HEK293 (cell line): ENCODE measurements at regions not wholly inside any gene's neighbourhood (a gene's known extent, or its start where the extent isn't known, plus 50 kb on each side); places are given as distances from the start of the nearest gene placed in this dataset.

Experiments used
- CTCF ChIA-PET: fragments of 350-600 bp; formaldehyde crosslinking; extraction: SDS; loops from one replicate; lab custom pipeline; 2021; ENCODE audit warnings: antibody characterized with exemption; lab: Yijun Ruan, JAX
- POLR2A ChIA-PET: fragments of 300-600 bp; formaldehyde crosslinking; extraction: SDS; loops from one replicate; lab custom pipeline; 2020; ENCODE audit warnings: antibody characterized with exemption, inconsistent platforms; lab: Yijun Ruan, JAX
- H3K27ac ChIP-seq: fragments of 200-500 bp; sonication (Bioruptor generic); 2 replicates; pipeline ENCODE4 v1.5.1; 2014; ENCODE audit warnings: low read depth, low read length, control low read depth, inconsistent platforms; ENCODE audit errors: extremely low read depth
- H3K36me3 ChIP-seq, 2 experiments: fragments of 200-500 bp in 1 of 2; sonication (Bioruptor generic) in 1 of 2; 1 replicate in 1 of 2; 2 replicates in 1 of 2; pipeline ENCODE4 v1.5.1; 2014 to 2017; ENCODE audit warnings: inconsistent platforms in 2 of 2, low read length in 2 of 2; ENCODE audit not compliant: control insufficient read depth in 2 of 2, insufficient read depth in 1 of 2
- H3K4me1 ChIP-seq: fragments of 200-500 bp; sonication (Bioruptor generic); 2 replicates; pipeline ENCODE4 v1.5.1; 2014; ENCODE audit warnings: mild to moderate bottlenecking, low read length, inconsistent platforms; ENCODE audit not compliant: control insufficient read depth, insufficient read depth
- H3K4me3 ChIP-seq: 2 replicates; pipeline ENCODE4 v1.5.1; 2011; ENCODE audit warnings: low read depth, mild to moderate bottlenecking, control low read depth, low read length, moderate library complexity
- H3K9me3 ChIP-seq: fragments of 200-500 bp; sonication (Bioruptor generic); 2 replicates; pipeline ENCODE4 v1.5.1; 2014; ENCODE audit warnings: low read depth, low read length, inconsistent platforms; ENCODE audit not compliant: control insufficient read depth, insufficient read depth
- GLI2 ChIP-seq: fragments of 450-650 bp; formaldehyde crosslinking; IDR thresholded peaks from 2 replicates; pipeline ENCODE4; 2017; ENCODE audit warnings: missing biosample characterization, missing genetic modification characterization, low read depth, borderline replicate concordance
- GLI4 ChIP-seq: fragments of 450-650 bp; formaldehyde crosslinking; IDR thresholded peaks from 2 replicates; pipeline ENCODE4 v1.5.1; 2016; ENCODE audit warnings: missing biosample characterization, missing genetic modification characterization
- KLF7 ChIP-seq: fragments of 450-650 bp; formaldehyde crosslinking; IDR thresholded peaks from 2 replicates; pipeline ENCODE4 v1.5.1; 2016; ENCODE audit warnings: missing biosample characterization, missing genetic modification characterization, borderline replicate concordance
- REPIN1 ChIP-seq: fragments of 450-650 bp; formaldehyde crosslinking; IDR thresholded peaks from 2 replicates; pipeline ENCODE4 v1.5.1; 2017; ENCODE audit warnings: missing biosample characterization, missing genetic modification characterization, low read depth
- SETDB1 ChIP-seq: IDR thresholded peaks from one replicate; pipeline ENCODE4 v1.6.1; 2017; ENCODE audit warnings: mild to moderate bottlenecking, low read length, moderate library complexity, mixed read lengths; ENCODE audit not compliant: insufficient read length
- ZBTB8A ChIP-seq: fragments of 450-650 bp; formaldehyde crosslinking; IDR thresholded peaks from 2 replicates; pipeline ENCODE4 v1.5.1; 2016; ENCODE audit warnings: missing biosample characterization, missing genetic modification characterization
- ZEB2 ChIP-seq: fragments of 450-650 bp; formaldehyde crosslinking; IDR thresholded peaks from 2 replicates; pipeline ENCODE4 v1.5.1; 2016; ENCODE audit warnings: missing biosample characterization, missing genetic modification characterization
- ZIC2 ChIP-seq: fragments of 450-650 bp; formaldehyde crosslinking; IDR thresholded peaks from 2 replicates; pipeline ENCODE4 v1.5.1; 2016; ENCODE audit warnings: missing biosample characterization, missing genetic modification characterization
- ZNF169 ChIP-seq: fragments of 450-650 bp; formaldehyde crosslinking; IDR thresholded peaks from 2 replicates; pipeline ENCODE4 v1.5.1; 2016; ENCODE audit warnings: missing biosample characterization, missing genetic modification characterization
- ZNF23 ChIP-seq: fragments of 450-650 bp; formaldehyde crosslinking; IDR thresholded peaks from 2 replicates; pipeline ENCODE4 v1.5.1; 2016; ENCODE audit warnings: missing biosample characterization, missing genetic modification characterization, borderline replicate concordance
- ZNF280D ChIP-seq: fragments of 450-650 bp; formaldehyde crosslinking; IDR thresholded peaks from 2 replicates; pipeline ENCODE4 v1.5.1; 2016; ENCODE audit warnings: missing biosample characterization, missing genetic modification characterization
- ZNF302 ChIP-seq: fragments of 450-650 bp; formaldehyde crosslinking; IDR thresholded peaks from 2 replicates; pipeline ENCODE4 v1.5.1; 2016; ENCODE audit warnings: missing biosample characterization, missing genetic modification characterization, low read depth
- ZNF530 ChIP-seq: fragments of 450-650 bp; formaldehyde crosslinking; IDR thresholded peaks from 2 replicates; pipeline ENCODE4 v1.5.1; 2016; ENCODE audit warnings: low read depth, missing biosample characterization, missing genetic modification characterization
- ZNF561 ChIP-seq: fragments of 450-650 bp; IDR thresholded peaks from 2 replicates; pipeline ENCODE4 v1.5.1; 2018; ENCODE audit warnings: missing biosample characterization, missing genetic modification characterization, borderline replicate concordance
- ZNF571 ChIP-seq: fragments of 450-650 bp; formaldehyde crosslinking; IDR thresholded peaks from 2 replicates; pipeline ENCODE4 v1.5.0; 2017; ENCODE audit warnings: missing biosample characterization, missing genetic modification characterization
- ZNF660 ChIP-seq: fragments of 450-650 bp; IDR thresholded peaks from 2 replicates; pipeline ENCODE4 v1.5.1; 2018; ENCODE audit warnings: missing biosample characterization, mild to moderate bottlenecking, missing genetic modification characterization
- ZNF677 ChIP-seq: fragments of 450-650 bp; IDR thresholded peaks from 2 replicates; pipeline ENCODE4 v1.5.0; 2018; ENCODE audit warnings: missing biosample characterization, mild to moderate bottlenecking, missing genetic modification characterization, moderate library complexity
- ZNF76 ChIP-seq: fragments of 450-650 bp; formaldehyde crosslinking; IDR thresholded peaks from 2 replicates; pipeline ENCODE4; 2016; ENCODE audit warnings: low read depth, missing biosample characterization, missing genetic modification characterization, borderline replicate concordance
- ZSCAN23 ChIP-seq: fragments of 450-650 bp; formaldehyde crosslinking; IDR thresholded peaks from 2 replicates; pipeline ENCODE4 v1.5.1; 2016; ENCODE audit warnings: missing biosample characterization, missing genetic modification characterization
- TF ChIP-seq, protein P1 (sequence below): fragments of 450-650 bp; formaldehyde crosslinking; IDR thresholded peaks from 2 replicates; pipeline ENCODE4 v1.5.1; 2016; ENCODE audit warnings: missing biosample characterization, missing genetic modification characterization, low read depth

- H3K4me3 ChIP-seq, result no peak overlapping the region
- ChIA-PET POLR2A (no interaction called here), CTCF (no interaction called here)
- no peak overlapping the region for H3K27ac ChIP-seq
- TF ChIP-seq ZBTB8A (tag by site-specific recombination) (no peak), ZSCAN23 (tag by site-specific recombination) (no peak), GLI2 (tag by site-specific recombination) (no peak), REPIN1 (tag by site-specific recombination) (no peak)
- H3K36me3 ChIP-seq, result no peaks in the 10 kb centered on the region
- H3K4me1 ChIP-seq, result no peaks in the 10 kb centered on the region
- no peaks in the 10 kb centered on the region for H3K9me3 ChIP-seq
Observed at GRCh38 chr1:4165686-4166300, 265.7 kb upstream of the C1orf174 start.

GRCh38 chr1:4166713-4167112 lies 266.6 kb upstream of the C1orf174 start:
- Histone ChIP-seq H3K4me1 (no peaks in the 10 kb centered on the region), H3K4me3 (no peak overlapping the region), H3K27ac (no peak overlapping the region), H3K9me3 (no peaks in the 10 kb centered on the region), H3K36me3 (no peaks in the 10 kb centered on the region)
- ChIA-PET POLR2A (no interaction called here), CTCF (no interaction called here)
- no peak for TF ChIP-seq GLI4
- TF ChIP-seq SETDB1, result no peak
- TF ChIP-seq ZNF280D (tag by site-specific recombination), result no peak
- no peak for TF ChIP-seq ZNF76 (tag by site-specific recombination)
- TF ChIP-seq ZNF302 (tag by site-specific recombination), result no peak

GRCh38 chr1:4169991-4170390 lies 269.9 kb upstream of the C1orf174 start:
- no peaks in the 10 kb centered on the region for H3K4me1 ChIP-seq
- H3K4me3 ChIP-seq, result no peak overlapping the region
- CTCF ChIA-PET, result interaction anchor here (0.6 kb wide), 1 partner anchor 109 kb away, joined by 3 read pairs; no protein-coding TSS in a partner anchor
- no peak overlapping the region for H3K27ac ChIP-seq
- POLR2A ChIA-PET, result no interaction called here
- no peaks in the 10 kb centered on the region for H3K9me3 ChIP-seq
- no peaks in the 10 kb centered on the region for H3K36me3 ChIP-seq
- TF ChIP-seq ZNF23, result no peak
- TF ChIP-seq ZNF561, result no peak
- no peak for TF ChIP-seq ZNF530 (tag by site-specific recombination)
- no peak for TF ChIP-seq ZNF677
- TF ChIP-seq ZNF169 (tag by site-specific recombination), result no peak
- no peak for TF ChIP-seq ZNF280D (tag by site-specific recombination)
- TF ChIP-seq ZEB2 (tag by site-specific recombination), result no peak
- no peak for TF ChIP-seq ZSCAN23 (tag by site-specific recombination)
- TF ChIP-seq, protein P1, sequence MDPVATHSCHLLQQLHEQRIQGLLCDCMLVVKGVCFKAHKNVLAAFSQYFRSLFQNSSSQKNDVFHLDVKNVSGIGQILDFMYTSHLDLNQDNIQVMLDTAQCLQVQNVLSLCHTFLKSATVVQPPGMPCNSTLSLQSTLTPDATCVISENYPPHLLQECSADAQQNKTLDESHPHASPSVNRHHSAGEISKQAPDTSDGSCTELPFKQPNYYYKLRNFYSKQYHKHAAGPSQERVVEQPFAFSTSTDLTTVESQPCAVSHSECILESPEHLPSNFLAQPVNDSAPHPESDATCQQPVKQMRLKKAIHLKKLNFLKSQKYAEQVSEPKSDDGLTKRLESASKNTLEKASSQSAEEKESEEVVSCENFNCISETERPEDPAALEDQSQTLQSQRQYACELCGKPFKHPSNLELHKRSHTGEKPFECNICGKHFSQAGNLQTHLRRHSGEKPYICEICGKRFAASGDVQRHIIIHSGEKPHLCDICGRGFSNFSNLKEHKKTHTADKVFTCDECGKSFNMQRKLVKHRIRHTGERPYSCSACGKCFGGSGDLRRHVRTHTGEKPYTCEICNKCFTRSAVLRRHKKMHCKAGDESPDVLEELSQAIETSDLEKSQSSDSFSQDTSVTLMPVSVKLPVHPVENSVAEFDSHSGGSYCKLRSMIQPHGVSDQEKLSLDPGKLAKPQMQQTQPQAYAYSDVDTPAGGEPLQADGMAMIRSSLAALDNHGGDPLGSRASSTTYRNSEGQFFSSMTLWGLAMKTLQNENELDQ, result no peak
- TF ChIP-seq ZIC2 (tag by site-specific recombination), result no peak
- TF ChIP-seq ZNF571 (tag by site-specific recombination), result no peak
- no peak for TF ChIP-seq KLF7 (tag by site-specific recombination)
- no peak for TF ChIP-seq ZNF660 (tag by site-specific recombination)
